ENCODE measurements at regions not wholly inside any gene's neighbourhood (a gene's known extent, or its start where the extent isn't known, plus 50 kb on each side); places are given as distances from the start of the nearest gene placed in this dataset.
"Not testable (repeated sequence)": the region's sequence is repeated elsewhere in the genome, so short reads cannot be mapped to it uniquely, and the experiment has no call there.

DNA sequence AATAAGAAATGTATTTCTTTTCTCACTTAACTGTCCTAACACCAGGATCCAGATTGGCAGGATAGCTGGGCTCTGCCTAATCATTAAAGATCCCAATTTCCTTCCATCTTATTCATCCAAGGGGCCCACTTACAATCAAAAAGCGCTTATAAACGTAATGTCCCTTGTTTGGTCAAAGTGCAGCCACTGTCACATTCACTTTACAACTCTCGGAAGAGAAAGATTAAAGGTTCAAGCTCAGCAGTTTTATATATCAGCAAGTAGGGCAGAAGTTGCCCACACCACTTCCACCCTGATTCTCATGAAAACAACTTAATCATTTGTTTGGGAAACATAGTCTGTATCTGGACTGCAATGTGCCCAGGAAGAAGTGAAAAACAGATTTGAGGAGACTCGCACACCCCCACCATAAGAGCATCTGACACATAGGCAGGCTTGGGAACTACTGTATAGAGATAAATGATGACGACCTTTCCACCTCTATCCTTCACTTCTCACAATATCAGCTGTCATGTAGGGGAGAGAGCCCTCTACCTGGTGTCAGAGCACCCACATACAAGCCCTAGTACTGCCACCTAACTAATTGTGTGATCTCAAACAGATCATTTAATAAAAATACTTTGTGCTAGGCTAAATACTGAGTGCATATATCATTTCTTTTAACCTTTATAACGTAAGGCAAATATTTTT lies 80.8 kb downstream of the CAPZA3 start:
- Histone ChIP-seq H3K9ac (ENCODE audit: low read depth in 1 of 2, low read length in 2 of 2) (no peak overlapping the region), H3K9me3 (ENCODE audit: control insufficient read depth in 1 of 2, low read length in 2 of 2) (no peaks in the 10 kb centered on the region), H3K4me1 (ENCODE audit: control insufficient read depth in 1 of 2, insufficient read depth in 2 of 2, low read length in 2 of 2) (peaks cover 0 to 10% of the 10 kb centered on the region in 2 donors), H3K4me3 (ENCODE audit: low read depth in 1 of 2, low read length in 2 of 2) (no peak overlapping the region), H3K27ac (ENCODE audit: low read depth, low read length) (no peak overlapping the region), H3K27me3 (ENCODE audit: control insufficient read depth in 1 of 2, insufficient read depth in 2 of 2, low read length in 2 of 2) (no peaks in the 10 kb centered on the region), H3K36me3 (ENCODE audit: control insufficient read depth in 1 of 2, insufficient read depth in 2 of 2, low read length in 2 of 2) (no peaks in the 10 kb centered on the region)

DNA sequence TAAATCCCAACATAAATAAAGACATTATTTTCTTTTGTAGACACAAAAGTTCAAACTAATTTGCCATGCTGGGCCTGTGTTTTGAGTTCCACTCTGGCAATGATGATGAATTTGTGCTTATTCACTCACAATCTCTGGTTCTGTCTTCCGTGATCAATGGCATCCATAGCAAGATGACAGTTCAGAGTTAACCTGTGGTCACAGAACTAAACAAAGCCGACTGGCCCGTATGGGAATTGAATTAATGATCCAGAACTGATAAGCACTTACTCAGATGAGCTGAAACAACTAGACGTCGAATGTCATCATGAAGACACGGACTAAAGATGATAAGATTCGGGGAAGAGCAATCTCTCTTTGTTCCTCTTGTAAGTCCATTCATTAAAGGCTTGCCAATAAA lies 81.6 kb downstream of the CAPZA3 start:
- no peaks in the 10 kb centered on the region for H3K36me3 ChIP-seq (ENCODE audit: control insufficient read depth in 1 of 2, insufficient read depth in 2 of 2, low read length in 2 of 2)
- no peaks in the 10 kb centered on the region for H3K27me3 ChIP-seq (ENCODE audit: control insufficient read depth in 1 of 2, insufficient read depth in 2 of 2, low read length in 2 of 2)

DNA sequence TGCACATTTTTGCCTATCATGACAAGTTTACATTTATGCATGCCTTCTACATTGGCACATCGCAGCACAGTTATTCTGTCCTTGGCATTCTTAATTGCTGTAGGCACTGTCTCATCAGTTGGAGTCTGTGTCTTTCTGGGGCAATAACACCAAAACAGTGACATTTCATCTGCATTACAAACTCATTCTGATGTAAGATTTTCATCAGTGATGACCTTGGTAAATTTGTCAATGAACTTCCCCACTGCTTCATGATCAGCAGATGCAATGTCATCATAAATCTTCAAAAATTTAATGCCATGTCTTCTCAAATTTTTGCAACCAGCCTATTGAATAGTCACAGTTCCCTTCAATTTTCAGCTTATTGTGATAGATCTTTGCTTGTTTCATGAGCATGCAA lies 85.5 kb downstream of the CAPZA3 start:
- Histone ChIP-seq H3K9me3 (ENCODE audit: control insufficient read depth in 1 of 2, low read length in 2 of 2) (peaks cover 0 to 5% of the 10 kb centered on the region in 2 donors), H3K27ac (ENCODE audit: low read depth, low read length) (no peak overlapping the region), H3K9ac (ENCODE audit: low read depth in 1 of 2, low read length in 2 of 2) (no peak overlapping the region), H3K4me3 (ENCODE audit: low read depth in 1 of 2, low read length in 2 of 2) (no peak overlapping the region), H3K4me1 (ENCODE audit: control insufficient read depth in 1 of 2, insufficient read depth in 2 of 2, low read length in 2 of 2) (peaks cover 0 to 5% of the 10 kb centered on the region in 2 donors), H3K27me3 (ENCODE audit: control insufficient read depth in 1 of 2, insufficient read depth in 2 of 2, low read length in 2 of 2) (no peaks in the 10 kb centered on the region), H3K36me3 (ENCODE audit: control insufficient read depth in 1 of 2, insufficient read depth in 2 of 2, low read length in 2 of 2) (no peaks in the 10 kb centered on the region)

More for the DNA sequence above, 81.6 kb downstream of the CAPZA3 start:
- no peak overlapping the region for H3K27ac ChIP-seq (ENCODE audit: low read depth, low read length)
- H3K4me1 ChIP-seq (ENCODE audit: control insufficient read depth in 1 of 2, insufficient read depth in 2 of 2, low read length in 2 of 2), result peaks cover 0 to 10% of the 10 kb centered on the region in 2 donors
- H3K4me3 ChIP-seq (ENCODE audit: low read depth in 1 of 2, low read length in 2 of 2), result no peak overlapping the region
- H3K9me3 ChIP-seq (ENCODE audit: control insufficient read depth in 1 of 2, low read length in 2 of 2), result no peaks in the 10 kb centered on the region
- H3K9ac ChIP-seq (ENCODE audit: low read depth in 1 of 2, low read length in 2 of 2), result no peak overlapping the region

DNA sequence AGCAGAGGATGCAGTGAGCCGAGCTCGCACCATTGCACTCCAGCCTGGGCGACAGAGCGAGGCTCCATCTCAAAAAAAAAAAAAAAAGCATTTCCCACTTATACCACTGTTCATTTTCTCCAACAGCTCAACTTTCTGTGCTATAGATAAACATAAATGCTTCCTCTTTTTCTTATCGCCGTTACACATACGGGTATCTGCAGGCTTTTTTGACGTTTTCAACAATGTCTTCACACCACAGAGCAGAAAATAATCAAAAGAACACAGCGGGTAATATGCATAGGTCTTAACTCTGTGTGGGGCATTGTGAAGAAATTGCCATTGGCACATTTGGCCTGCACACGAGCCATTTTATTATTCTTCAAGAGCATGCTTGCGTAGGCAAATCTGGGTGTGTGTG lies 86.4 kb downstream of the CAPZA3 start:
- Histone ChIP-seq H3K27me3 (ENCODE audit: control insufficient read depth in 1 of 2, insufficient read depth in 2 of 2, low read length in 2 of 2) (no peaks in the 10 kb centered on the region), H3K36me3 (ENCODE audit: control insufficient read depth in 1 of 2, insufficient read depth in 2 of 2, low read length in 2 of 2) (no peaks in the 10 kb centered on the region), H3K9me3 (ENCODE audit: control insufficient read depth in 1 of 2, low read length in 2 of 2) (peaks cover 0 to 11% of the 10 kb centered on the region in 2 donors), H3K4me1 (ENCODE audit: control insufficient read depth in 1 of 2, insufficient read depth in 2 of 2, low read length in 2 of 2) (no peaks in the 10 kb centered on the region), H3K27ac (ENCODE audit: low read depth, low read length) (no peak overlapping the region), H3K9ac (ENCODE audit: low read depth in 1 of 2, low read length in 2 of 2) (no peak overlapping the region), H3K4me3 (ENCODE audit: low read depth in 1 of 2, low read length in 2 of 2) (no peak overlapping the region)

DNA sequence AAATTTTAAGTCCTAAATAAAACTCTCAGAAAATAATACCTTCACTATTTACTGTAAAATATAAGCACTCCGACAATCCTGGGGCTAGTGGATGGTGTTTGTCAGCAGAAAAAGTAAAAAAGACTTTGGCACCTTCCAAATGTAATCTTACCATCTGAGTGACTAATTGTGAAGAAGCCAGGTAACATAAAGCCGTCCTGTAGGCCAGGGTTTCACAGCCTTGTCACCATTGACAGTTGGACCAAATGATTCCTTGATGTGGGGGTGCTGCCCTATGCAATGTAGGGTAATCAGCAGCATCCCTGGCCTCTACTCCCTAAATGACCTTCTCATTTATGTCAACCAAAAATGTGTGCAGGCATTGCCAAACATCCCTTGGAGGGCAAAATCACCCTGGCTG lies 87.2 kb downstream of the CAPZA3 start:
- Histone ChIP-seq H3K9me3 (ENCODE audit: control insufficient read depth in 1 of 2, low read length in 2 of 2) (peaks cover 0 to 11% of the 10 kb centered on the region in 2 donors), H3K4me1 (ENCODE audit: control insufficient read depth in 1 of 2, insufficient read depth in 2 of 2, low read length in 2 of 2) (no peaks in the 10 kb centered on the region), H3K27ac (ENCODE audit: low read depth, low read length) (no peak overlapping the region), H3K4me3 (ENCODE audit: low read depth in 1 of 2, low read length in 2 of 2) (no peak overlapping the region), H3K36me3 (ENCODE audit: control insufficient read depth in 1 of 2, insufficient read depth in 2 of 2, low read length in 2 of 2) (no peaks in the 10 kb centered on the region), H3K27me3 (ENCODE audit: control insufficient read depth in 1 of 2, insufficient read depth in 2 of 2, low read length in 2 of 2) (no peaks in the 10 kb centered on the region), H3K9ac (ENCODE audit: low read depth in 1 of 2, low read length in 2 of 2) (no peak overlapping the region)

DNA sequence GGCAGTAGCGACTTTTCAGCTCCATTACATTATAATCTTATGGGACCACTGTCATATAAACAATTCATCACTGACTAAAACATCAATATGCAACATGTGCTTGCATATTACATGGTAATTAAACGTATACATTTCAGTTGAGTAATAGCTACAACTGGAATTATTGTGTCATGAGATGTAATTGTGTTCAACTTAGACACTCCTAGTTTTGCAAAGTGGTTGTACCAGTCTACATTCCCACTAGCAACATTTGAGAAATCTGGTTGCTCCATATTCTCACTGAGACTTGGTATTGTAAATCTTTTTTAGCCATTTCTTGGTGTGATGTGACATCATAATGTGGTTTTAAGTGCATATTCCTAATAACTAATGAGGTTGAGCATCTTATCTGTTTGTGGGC lies 90.0 kb downstream of the CAPZA3 start:
- no peak overlapping the region for H3K9ac ChIP-seq (ENCODE audit: low read depth in 1 of 2, low read length in 2 of 2)
- H3K27ac ChIP-seq (ENCODE audit: low read depth, low read length), result no peak overlapping the region

DNA sequence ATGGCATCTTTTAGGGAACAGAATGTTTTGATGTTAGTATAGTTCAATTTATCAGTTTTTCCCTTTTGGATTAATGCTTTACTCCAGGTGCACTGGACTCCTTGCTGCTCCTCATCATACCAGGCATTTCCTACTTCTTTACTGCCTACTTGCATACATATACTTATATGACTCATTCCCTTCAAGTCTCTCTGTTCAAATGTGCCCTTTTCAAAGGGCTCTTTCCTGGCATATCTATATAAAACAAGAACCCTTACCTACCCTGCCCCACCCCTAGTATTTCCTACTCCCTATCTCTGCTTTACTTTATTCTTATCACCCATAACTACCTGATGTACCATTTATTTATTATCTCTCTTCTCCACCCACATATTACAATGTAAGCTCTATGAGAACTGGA lies 90.6 kb downstream of the CAPZA3 start:
- H3K27me3 ChIP-seq (ENCODE audit: control insufficient read depth in 1 of 2, insufficient read depth in 2 of 2, low read length in 2 of 2), result no peaks in the 10 kb centered on the region
- no peaks in the 10 kb centered on the region for H3K4me1 ChIP-seq (ENCODE audit: control insufficient read depth in 1 of 2, insufficient read depth in 2 of 2, low read length in 2 of 2)
- no peak overlapping the region for H3K4me3 ChIP-seq (ENCODE audit: low read depth in 1 of 2, low read length in 2 of 2)
- H3K9me3 ChIP-seq (ENCODE audit: control insufficient read depth in 1 of 2, low read length in 2 of 2), result peaks cover 0 to 11% of the 10 kb centered on the region in 2 donors
- no peak overlapping the region for H3K27ac ChIP-seq (ENCODE audit: low read depth, low read length)
- H3K9ac ChIP-seq (ENCODE audit: low read depth in 1 of 2, low read length in 2 of 2), result no peak overlapping the region
- H3K36me3 ChIP-seq (ENCODE audit: control insufficient read depth in 1 of 2, insufficient read depth in 2 of 2, low read length in 2 of 2), result no peaks in the 10 kb centered on the region

More for the DNA sequence above, 90.0 kb downstream of the CAPZA3 start:
- H3K4me1 ChIP-seq (ENCODE audit: control insufficient read depth in 1 of 2, insufficient read depth in 2 of 2, low read length in 2 of 2), result no peaks in the 10 kb centered on the region
- H3K27me3 ChIP-seq (ENCODE audit: control insufficient read depth in 1 of 2, insufficient read depth in 2 of 2, low read length in 2 of 2), result no peaks in the 10 kb centered on the region
- H3K9me3 ChIP-seq (ENCODE audit: control insufficient read depth in 1 of 2, low read length in 2 of 2), result peaks cover 0 to 11% of the 10 kb centered on the region in 2 donors
- H3K36me3 ChIP-seq (ENCODE audit: control insufficient read depth in 1 of 2, insufficient read depth in 2 of 2, low read length in 2 of 2), result no peaks in the 10 kb centered on the region
- H3K4me3 ChIP-seq (ENCODE audit: low read depth in 1 of 2, low read length in 2 of 2), result no peak overlapping the region

DNA sequence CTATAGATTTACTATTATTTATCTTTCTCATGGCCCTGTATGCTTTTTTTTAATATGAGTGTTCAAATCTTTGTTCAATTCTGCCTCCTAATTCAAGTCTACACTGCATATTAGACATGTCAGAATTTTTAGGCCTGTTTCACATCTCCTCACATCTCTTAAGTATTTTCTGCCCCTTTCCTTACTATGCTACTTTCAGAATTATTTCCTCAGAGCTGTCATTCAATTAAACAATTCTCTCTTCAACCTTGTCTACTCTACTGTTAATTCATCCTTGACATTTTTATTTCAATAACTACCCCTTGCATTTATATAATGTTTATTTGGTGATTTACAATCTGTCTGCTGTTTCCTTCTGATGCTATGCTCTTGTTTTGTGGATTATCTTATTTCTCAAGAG lies 91.1 kb downstream of the CAPZA3 start:
- H3K4me1 ChIP-seq (ENCODE audit: control insufficient read depth in 1 of 2, insufficient read depth in 2 of 2, low read length in 2 of 2), result no peaks in the 10 kb centered on the region

DNA sequence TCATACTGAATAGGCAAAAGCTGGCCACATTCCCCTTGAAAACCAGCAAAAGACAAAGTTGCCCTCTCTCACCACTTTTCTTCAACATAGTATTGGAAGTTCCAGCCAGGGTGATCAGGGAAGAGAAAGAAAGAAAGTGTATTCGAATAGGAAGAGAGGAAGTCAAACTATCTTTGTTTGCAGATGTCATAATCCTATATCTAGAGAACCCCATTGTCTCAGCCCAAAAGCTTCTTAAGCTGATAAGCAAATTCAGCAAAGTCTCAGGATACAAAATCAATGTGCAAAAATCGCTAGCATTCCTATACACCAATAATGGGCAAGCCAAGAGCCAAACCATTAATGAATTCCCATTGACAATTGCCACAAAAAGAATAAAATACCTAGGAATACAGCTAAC lies 95.0 kb downstream of the CAPZA3 start:
- H3K9ac ChIP-seq (ENCODE audit: low read depth in 1 of 2, low read length in 2 of 2); H3K36me3 ChIP-seq (ENCODE audit: control insufficient read depth in 1 of 2, insufficient read depth in 2 of 2, low read length in 2 of 2); H3K27me3 ChIP-seq (ENCODE audit: control insufficient read depth in 1 of 2, insufficient read depth in 2 of 2, low read length in 2 of 2); H3K4me1 ChIP-seq (ENCODE audit: control insufficient read depth in 1 of 2, insufficient read depth in 2 of 2, low read length in 2 of 2); H3K9me3 ChIP-seq (ENCODE audit: control insufficient read depth in 1 of 2, low read length in 2 of 2); H3K4me3 ChIP-seq (ENCODE audit: low read depth in 1 of 2, low read length in 2 of 2); H3K27ac ChIP-seq (ENCODE audit: low read depth, low read length): not testable (repeated sequence)

More for the DNA sequence above, 91.1 kb downstream of the CAPZA3 start:
- H3K9ac ChIP-seq (ENCODE audit: low read depth in 1 of 2, low read length in 2 of 2), result no peak overlapping the region
- no peaks in the 10 kb centered on the region for H3K36me3 ChIP-seq (ENCODE audit: control insufficient read depth in 1 of 2, insufficient read depth in 2 of 2, low read length in 2 of 2)
- no peak overlapping the region for H3K27ac ChIP-seq (ENCODE audit: low read depth, low read length)
- peaks cover 0 to 11% of the 10 kb centered on the region in 2 donors for H3K9me3 ChIP-seq (ENCODE audit: control insufficient read depth in 1 of 2, low read length in 2 of 2)
- H3K4me3 ChIP-seq (ENCODE audit: low read depth in 1 of 2, low read length in 2 of 2), result no peak overlapping the region
- no peaks in the 10 kb centered on the region for H3K27me3 ChIP-seq (ENCODE audit: control insufficient read depth in 1 of 2, insufficient read depth in 2 of 2, low read length in 2 of 2)

DNA sequence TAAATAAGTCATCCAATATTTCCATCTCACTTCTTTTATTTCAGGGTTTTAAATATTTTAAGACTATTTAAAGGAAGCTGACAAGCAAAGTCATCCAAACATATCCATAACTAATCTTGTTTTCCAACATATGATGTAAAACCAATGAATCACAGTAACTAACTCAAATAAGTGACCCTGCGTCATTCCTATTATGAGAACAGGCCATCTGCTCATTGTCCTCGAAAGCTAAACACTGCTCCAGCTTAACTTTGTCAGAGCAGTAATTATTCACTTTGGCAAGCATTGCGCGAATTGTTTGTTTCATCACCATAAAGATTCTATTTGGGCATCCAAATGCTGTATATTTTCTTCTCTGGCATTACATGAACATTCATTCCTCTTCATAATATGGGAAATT lies 99.1 kb downstream of the CAPZA3 start:
- Histone ChIP-seq H3K9ac (ENCODE audit: low read depth in 1 of 2, low read length in 2 of 2) (no peak overlapping the region), H3K27ac (ENCODE audit: low read depth, low read length) (no peak overlapping the region), H3K27me3 (ENCODE audit: control insufficient read depth in 1 of 2, insufficient read depth in 2 of 2, low read length in 2 of 2) (no peaks in the 10 kb centered on the region), H3K36me3 (ENCODE audit: control insufficient read depth in 1 of 2, insufficient read depth in 2 of 2, low read length in 2 of 2) (no peaks in the 10 kb centered on the region), H3K4me3 (ENCODE audit: low read depth in 1 of 2, low read length in 2 of 2) (no peak overlapping the region), H3K4me1 (ENCODE audit: control insufficient read depth in 1 of 2, insufficient read depth in 2 of 2, low read length in 2 of 2) (no peaks in the 10 kb centered on the region), H3K9me3 (ENCODE audit: control insufficient read depth in 1 of 2, low read length in 2 of 2) (no peaks in the 10 kb centered on the region)

Data from duodenal mucosa (tissue), 2 donors.